OCI-LY7 (cell line): ENCODE measurements at regions not wholly inside any gene's neighbourhood (a gene's known extent, or its start where the extent isn't known, plus 50 kb on each side); places are given as distances from the start of the nearest gene placed in this dataset.

Experiments
- BruUV-seq: library from RNA; stranded (reverse); fragments of 400-500 nt; replicated peaks from 2 replicates; lab custom pipeline; 2021; lab: Mats Ljungman, UMichigan
- CTCF ChIA-PET: fragments of 300-600 bp; sonication (Branson Sonifier 250); formaldehyde crosslinking; loops from one replicate; lab custom pipeline; 2022; ENCODE audit warnings: antibody characterized with exemption; ENCODE audit not compliant: unreplicated experiment; lab: Charles Lee
- POLR2A ChIA-PET: fragments of 300-600 bp; sonication (Branson Sonifier 250); formaldehyde crosslinking; loops from one replicate; lab custom pipeline; 2022; ENCODE audit warnings: antibody characterized with exemption; lab: Charles Lee
- DNase-seq: peaks from one replicate; pipeline ENCODE4 v3.0.0-alpha.2; 2015; ENCODE audit warnings: low spot score
- H2AFZ ChIP-seq: fragments of 200-600 bp; sonication (generic), shearing (Covaris generic); 2 replicates; pipeline ENCODE4 v1.6.1; 2014; ENCODE audit warnings: mild to moderate bottlenecking, antibody characterized with exemption, low read length, moderate library complexity
- H3K27ac ChIP-seq: fragments of 200-600 bp; sonication (generic); 2 replicates; pipeline ENCODE4 v1.5.1; 2014; ENCODE audit warnings: mixed run types, low read depth, mild to moderate bottlenecking, moderate library complexity, low read length, inconsistent platforms; ENCODE audit not compliant: poor library complexity, severe bottlenecking
- H3K36me3 ChIP-seq: fragments of 200-600 bp; sonication (generic); 2 replicates; pipeline ENCODE4 v1.6.1; 2014; ENCODE audit warnings: mild to moderate bottlenecking, antibody characterized with exemption, low read length, moderate library complexity, mixed read lengths; ENCODE audit not compliant: insufficient read depth
- H3K4me1 ChIP-seq: fragments of 200-600 bp; sonication (generic); 2 replicates; pipeline ENCODE4 v1.5.1; 2014; ENCODE audit warnings: mild to moderate bottlenecking, low read length; ENCODE audit not compliant: insufficient read depth, poor library complexity, severe bottlenecking
- H3K4me2 ChIP-seq: fragments of 200-600 bp; sonication (generic); 2 replicates; pipeline ENCODE4 v1.6.1; 2014; ENCODE audit warnings: mild to moderate bottlenecking, low read length
- H3K4me3 ChIP-seq: fragments of 200-600 bp; sonication (generic); 2 replicates; pipeline ENCODE4 v1.5.1; 2014; ENCODE audit warnings: mild to moderate bottlenecking, low read depth, low read length; ENCODE audit not compliant: poor library complexity, severe bottlenecking
- H3K79me2 ChIP-seq: fragments of 200-600 bp; sonication (generic); 2 replicates; pipeline ENCODE4 v1.6.1; 2016; ENCODE audit warnings: low read depth, mild to moderate bottlenecking, low read length, moderate library complexity, mixed read lengths; ENCODE audit not compliant: insufficient read depth
- H3K9me2 ChIP-seq: fragments of 200-600 bp; sonication (generic); 2 replicates; pipeline ENCODE4 v1.6.1; 2016; ENCODE audit warnings: mild to moderate bottlenecking, low read length, mixed read lengths; ENCODE audit not compliant: insufficient read depth
- H3K9me3 ChIP-seq: fragments of 200-600 bp; sonication (generic); 2 replicates; pipeline ENCODE4 v1.6.1; 2014; ENCODE audit warnings: mild to moderate bottlenecking, mixed run types, low read length, mixed read lengths
- H4K20me1 ChIP-seq: fragments of 200-600 bp; sonication (generic); 2 replicates; pipeline ENCODE4 v1.6.1; 2014; ENCODE audit warnings: mild to moderate bottlenecking, antibody characterized with exemption, low read length, moderate library complexity, mixed read lengths; ENCODE audit not compliant: insufficient read depth
- EZH2phosphoT487 ChIP-seq: fragments of 200-600 bp; sonication (generic); IDR thresholded peaks from 2 replicates; pipeline ENCODE4 v1.6.1; 2018; ENCODE audit warnings: low read depth, borderline replicate concordance, mild to moderate bottlenecking, mixed run types, antibody characterized with exemption, low read length, moderate library complexity, mixed read lengths
- intact Hi-C: fragments of 100-400 bp; cut with micrococcal nuclease; formaldehyde crosslinking; loops from one replicate; pipeline ENCODE4 v1.10.0; 2022; ENCODE audit not compliant: unreplicated experiment
- TF ChIP-seq, protein P1 (sequence below): fragments of 200-600 bp; sonication (generic); conservative IDR thresholded peaks from 2 replicates; pipeline ENCODE4 v1.5.1; 2014; ENCODE audit warnings: mild to moderate bottlenecking, antibody characterized with exemption, low read length, moderate library complexity, mixed read lengths

DNA sequence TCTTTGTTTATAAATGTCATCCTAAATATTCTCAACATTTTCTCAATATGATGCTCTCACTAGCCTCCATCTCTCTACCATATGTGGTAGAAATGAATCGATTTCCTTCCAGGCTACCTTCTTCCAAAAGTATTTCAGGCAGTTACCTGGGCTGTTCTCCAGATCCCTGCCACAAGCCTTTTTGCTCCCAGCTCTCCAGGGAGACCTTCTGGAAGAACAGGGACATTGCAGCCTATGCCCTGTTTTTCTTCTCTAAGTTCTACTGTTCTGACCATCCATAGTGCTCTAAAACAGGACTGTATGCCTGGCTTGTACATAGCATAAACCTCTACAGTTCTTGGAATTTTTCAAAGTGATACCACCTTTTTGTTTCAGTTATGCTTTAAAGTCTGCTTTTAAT is 552.8 kb downstream of the ANKRD7 start:
- no TSS peak for BruUV-seq
- Histone ChIP-seq H3K4me3 (no peak overlapping the region), H3K9me2 (no peaks in the 10 kb centered on the region)

DNA sequence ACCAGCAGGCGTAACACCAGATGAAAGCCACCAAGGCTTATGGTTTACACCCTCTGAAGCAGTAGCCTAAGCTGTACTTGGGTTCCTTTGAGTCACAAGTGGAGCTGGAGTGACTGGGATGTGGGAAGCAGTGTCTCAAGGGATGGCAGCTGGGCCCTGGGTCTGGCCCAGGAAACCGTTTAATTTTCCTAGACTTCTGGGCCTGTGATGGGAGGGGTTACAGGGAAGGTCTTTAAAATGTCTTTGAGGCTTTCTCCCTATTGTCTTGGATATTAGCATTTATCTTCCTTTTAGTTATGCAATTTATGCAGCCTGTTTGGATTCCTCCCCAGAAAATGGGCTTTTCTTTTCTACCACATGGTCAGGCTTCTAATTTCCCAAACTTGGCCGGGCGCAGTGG is 568.2 kb downstream of the ANKRD7 start:
- no peak overlapping the region for H3K27ac ChIP-seq
- no peaks in the 10 kb centered on the region for H3K9me2 ChIP-seq
- no peaks in the 10 kb centered on the region for H3K4me1 ChIP-seq
- no peaks in the 10 kb centered on the region for H3K79me2 ChIP-seq
- intact Hi-C loops: no loop called here
- ChIA-PET POLR2A (no interaction called here), CTCF (no interaction called here)
- H2AFZ ChIP-seq: no peak overlapping the region
- no peaks in the 10 kb centered on the region for H3K36me3 ChIP-seq
- H3K9me3 ChIP-seq: no peaks in the 10 kb centered on the region
- no peaks in the 10 kb centered on the region for H4K20me1 ChIP-seq
- DNase-seq: no peak
- no peak overlapping the region for H3K4me2 ChIP-seq
- TF ChIP-seq, protein P1, sequence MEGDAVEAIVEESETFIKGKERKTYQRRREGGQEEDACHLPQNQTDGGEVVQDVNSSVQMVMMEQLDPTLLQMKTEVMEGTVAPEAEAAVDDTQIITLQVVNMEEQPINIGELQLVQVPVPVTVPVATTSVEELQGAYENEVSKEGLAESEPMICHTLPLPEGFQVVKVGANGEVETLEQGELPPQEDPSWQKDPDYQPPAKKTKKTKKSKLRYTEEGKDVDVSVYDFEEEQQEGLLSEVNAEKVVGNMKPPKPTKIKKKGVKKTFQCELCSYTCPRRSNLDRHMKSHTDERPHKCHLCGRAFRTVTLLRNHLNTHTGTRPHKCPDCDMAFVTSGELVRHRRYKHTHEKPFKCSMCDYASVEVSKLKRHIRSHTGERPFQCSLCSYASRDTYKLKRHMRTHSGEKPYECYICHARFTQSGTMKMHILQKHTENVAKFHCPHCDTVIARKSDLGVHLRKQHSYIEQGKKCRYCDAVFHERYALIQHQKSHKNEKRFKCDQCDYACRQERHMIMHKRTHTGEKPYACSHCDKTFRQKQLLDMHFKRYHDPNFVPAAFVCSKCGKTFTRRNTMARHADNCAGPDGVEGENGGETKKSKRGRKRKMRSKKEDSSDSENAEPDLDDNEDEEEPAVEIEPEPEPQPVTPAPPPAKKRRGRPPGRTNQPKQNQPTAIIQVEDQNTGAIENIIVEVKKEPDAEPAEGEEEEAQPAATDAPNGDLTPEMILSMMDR: no peak
- TF ChIP-seq EZH2phosphoT487: no peak
- no TSS peak for BruUV-seq
- H3K4me3 ChIP-seq: no peak overlapping the region

More for the DNA sequence above, 552.8 kb downstream of the ANKRD7 start:
- Histone ChIP-seq H3K27ac (no peak overlapping the region), H3K9me3 (no peaks in the 10 kb centered on the region), H3K79me2 (no peaks in the 10 kb centered on the region), H3K36me3 (no peaks in the 10 kb centered on the region), H4K20me1 (no peaks in the 10 kb centered on the region), H3K4me2 (no peak overlapping the region), H3K4me1 (no peaks in the 10 kb centered on the region), H2AFZ (no peak overlapping the region)
- ChIA-PET POLR2A (no interaction called here), CTCF (no interaction called here)
- TF ChIP-seq, protein P1: no peak
- TF ChIP-seq EZH2phosphoT487: no peak
- no peak for DNase-seq
- intact Hi-C loops: no loop called here

DNA sequence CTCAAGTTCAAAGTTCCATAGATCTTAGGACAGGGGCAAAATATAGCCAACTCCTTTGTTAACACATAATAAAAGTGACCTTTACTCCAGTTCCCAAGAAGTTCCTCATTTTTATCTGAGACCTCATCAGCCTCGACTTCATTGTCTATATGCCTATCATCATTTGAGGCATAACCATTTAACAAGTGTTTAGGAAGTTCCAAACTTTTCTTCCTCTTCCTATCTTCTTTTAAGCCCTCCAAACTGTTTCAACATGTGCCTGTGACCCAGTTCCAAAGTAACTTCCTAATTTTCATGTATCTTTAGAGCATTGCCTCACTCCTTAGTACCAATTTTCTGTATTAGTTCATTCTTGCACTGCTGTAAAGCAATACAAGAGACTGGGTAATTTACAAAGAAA is 569.1 kb downstream of the ANKRD7 start:
- TF ChIP-seq EZH2phosphoT487: no peak
- TF ChIP-seq, protein P1: no peak
- ChIA-PET CTCF (no interaction called here), POLR2A (no interaction called here)
- no peak for DNase-seq
- intact Hi-C loops: no loop called here
- H4K20me1 ChIP-seq: no peaks in the 10 kb centered on the region
- H3K9me2 ChIP-seq: no peaks in the 10 kb centered on the region
- no peak overlapping the region for H3K27ac ChIP-seq
- no peak overlapping the region for H3K4me3 ChIP-seq
- no peaks in the 10 kb centered on the region for H3K4me1 ChIP-seq
- H3K79me2 ChIP-seq: no peaks in the 10 kb centered on the region
- no peak overlapping the region for H3K4me2 ChIP-seq
- H3K9me3 ChIP-seq: no peaks in the 10 kb centered on the region
- no peaks in the 10 kb centered on the region for H3K36me3 ChIP-seq
- no peak overlapping the region for H2AFZ ChIP-seq
- BruUV-seq: no TSS peak
